ENCODE measurements at regions not wholly inside any gene's neighbourhood (a gene's known extent, or its start where the extent isn't known, plus 50 kb on each side); places are given as distances from the start of the nearest gene placed in this dataset.

GRCh38 chr12:124487834-124488165 lies 79.6 kb downstream of the NCOR2 start:
- no peak for DNase-seq

GRCh38 chr12:124487066-124487833 lies 80.2 kb downstream of the NCOR2 start:
- peak in 1 of 2 experiments; percentile 38 for DNase-seq

GRCh38 chr12:124486346-124486963 lies 81.0 kb downstream of the NCOR2 start:
- no peak for DNase-seq

GRCh38 chr12:124485371-124485770 lies 82.0 kb downstream of the NCOR2 start:
- no peak for DNase-seq

- DNase-seq, result no peak
Measured at GRCh38 chr12:124484526-124484953, 82.9 kb downstream of the NCOR2 start.

GRCh38 chr12:124484067-124484466 lies 83.3 kb downstream of the NCOR2 start:
- no peak for DNase-seq

GRCh38 chr12:124482901-124483799 lies 84.3 kb downstream of the NCOR2 start:
- no peak for DNase-seq

GRCh38 chr12:124482567-124482893 lies 84.9 kb downstream of the NCOR2 start:
- DNase-seq, result no peak

GRCh38 chr12:124481772-124482566 lies 85.4 kb downstream of the NCOR2 start:
- DNase-seq, result no peak

- peak in 1 of 2 experiments; percentile 45 for DNase-seq
Measured at GRCh38 chr12:124481257-124481750, 86.1 kb downstream of the NCOR2 start.

- peak; percentile 84 to 93 for DNase-seq
Measured at GRCh38 chr12:124480469-124481256, 86.7 kb downstream of the NCOR2 start.

GRCh38 chr12:124479680-124480468 lies 87.5 kb downstream of the NCOR2 start:
- DNase-seq, result peak; percentile 40 to 78

GRCh38 chr12:124478985-124479645 lies 88.3 kb downstream of the NCOR2 start:
- DNase-seq, result no peak

- no peak for DNase-seq
Measured at GRCh38 chr12:124478416-124478815, 89.0 kb downstream of the NCOR2 start.

- DNase-seq, result no peak
Measured at GRCh38 chr12:124477107-124477915, 90.1 kb downstream of the NCOR2 start.

- no peak for DNase-seq
Measured at GRCh38 chr12:124476011-124476400, 91.4 kb downstream of the NCOR2 start.

- no peak for DNase-seq
Measured at GRCh38 chr12:124475295-124476010, 92.0 kb downstream of the NCOR2 start.

- DNase-seq, result no peak
Measured at GRCh38 chr12:124474709-124475108, 92.7 kb downstream of the NCOR2 start.
